Mesenchymal stem cell (in vitro differentiated cells and primary cell): ENCODE measurements at regions not wholly inside any gene's neighbourhood (a gene's known extent, or its start where the extent isn't known, plus 50 kb on each side); places are given as distances from the start of the nearest gene placed in this dataset.
A peak's percentile ranks its signal among the peaks of the same experiment; 100 is the strongest.

ENCODE experiments used
- DNase-seq: peaks from one replicate; pipeline ENCODE4 v3.0.0-alpha.2; 2013
- H2AFZ ChIP-seq: one replicate; pipeline ENCODE4 v1.6.1; 2013; ENCODE audit warnings: low read depth, mild to moderate bottlenecking, control low read depth, inconsistent platforms, low read length, moderate library complexity
- H2AK5ac ChIP-seq: 2 replicates; pipeline ENCODE4 v1.6.1; 2013; ENCODE audit warnings: low read length, moderate library complexity, mild to moderate bottlenecking, inconsistent platforms; ENCODE audit not compliant: severe bottlenecking
- H2BK120ac ChIP-seq: one replicate; pipeline ENCODE4 v1.6.1; 2013; ENCODE audit warnings: low read depth, mild to moderate bottlenecking, inconsistent platforms, low read length, moderate library complexity
- H2BK12ac ChIP-seq, 2 experiments: one replicate each; pipeline ENCODE4 v1.6.1; 2013; ENCODE audit warnings: inconsistent platforms in 2 of 2, low read length in 2 of 2, mild to moderate bottlenecking in 2 of 2, moderate library complexity in 2 of 2, control low read depth in 1 of 2
- H2BK15ac ChIP-seq: one replicate; pipeline ENCODE4 v1.6.1; 2013; ENCODE audit warnings: mild to moderate bottlenecking, low read depth, inconsistent platforms; ENCODE audit not compliant: poor library complexity, severe bottlenecking
- H2BK5ac ChIP-seq: 2 replicates; pipeline ENCODE4 v1.6.1; 2013; ENCODE audit warnings: low read depth, mild to moderate bottlenecking, low read length, control low read depth, inconsistent platforms; ENCODE audit not compliant: poor library complexity, severe bottlenecking
- H3K14ac ChIP-seq, 2 experiments: one replicate each; pipeline ENCODE4 v1.6.1; 2013; ENCODE audit warnings: inconsistent platforms in 2 of 2, low read length in 2 of 2, control low read depth in 1 of 2, mild to moderate bottlenecking in 1 of 2, moderate library complexity in 1 of 2
- H3K18ac ChIP-seq, 2 experiments: one replicate each; pipeline ENCODE4 v1.6.1; 2013; ENCODE audit warnings: inconsistent platforms in 2 of 2, low read length in 2 of 2, control low read depth in 1 of 2, low read depth in 1 of 2, mild to moderate bottlenecking in 1 of 2
- H3K23ac ChIP-seq, 2 experiments: one replicate each; pipeline ENCODE4 v1.6.1; 2013; ENCODE audit warnings: inconsistent platforms in 2 of 2, low read length in 2 of 2, mild to moderate bottlenecking in 2 of 2, moderate library complexity in 2 of 2, control low read depth in 1 of 2
- H3K27ac ChIP-seq: 2 replicates; pipeline ENCODE4 v1.5.1; 2013; ENCODE audit warnings: mild to moderate bottlenecking, moderate library complexity, low read length, control low read depth, inconsistent platforms; ENCODE audit not compliant: poor library complexity, severe bottlenecking
- H3K27me3 ChIP-seq, 2 experiments: 2 replicates each; pipeline versions ENCODE4 v1.6.1 to v1.7.0; 2013; ENCODE audit warnings: low read length in 2 of 2, mild to moderate bottlenecking in 2 of 2, moderate library complexity in 2 of 2, control low read depth in 1 of 2, inconsistent platforms in 1 of 2; ENCODE audit not compliant: control insufficient read depth in 1 of 2, insufficient read depth in 1 of 2
- H3K36me3 ChIP-seq, 2 experiments: 2 replicates each; pipeline versions ENCODE4 v1.6.1 to v1.7.0; 2013; ENCODE audit warnings: low read length in 2 of 2, control low read depth in 1 of 2, inconsistent platforms in 1 of 2, low read depth in 1 of 2, mild to moderate bottlenecking in 1 of 2; ENCODE audit not compliant: insufficient read depth in 2 of 2, control insufficient read depth in 1 of 2
- H3K4ac ChIP-seq, 2 experiments: one replicate each; pipeline ENCODE4 v1.6.1; 2013; ENCODE audit warnings: inconsistent platforms in 2 of 2, low read length in 2 of 2, mild to moderate bottlenecking in 2 of 2, moderate library complexity in 2 of 2, control low read depth in 1 of 2, low read depth in 1 of 2
- H3K4me1 ChIP-seq: 2 replicates; pipeline ENCODE4 v1.6.1; 2013; ENCODE audit warnings: low read depth, low read length, control low read depth; ENCODE audit not compliant: control insufficient read depth, insufficient read depth
- H3K4me2 ChIP-seq: 2 replicates; pipeline ENCODE4 v1.6.1; 2013; ENCODE audit warnings: low read length, mild to moderate bottlenecking, inconsistent platforms; ENCODE audit not compliant: poor library complexity, severe bottlenecking
- H3K4me3 ChIP-seq, 2 experiments: 2 replicates each; pipeline versions ENCODE4 v1.5.1 to v1.7.0; 2013; ENCODE audit warnings: low read length in 2 of 2, mild to moderate bottlenecking in 2 of 2, control low read depth in 1 of 2, low read depth in 1 of 2; ENCODE audit not compliant: insufficient read depth in 1 of 2
- H3K79me1 ChIP-seq: replicated peaks from 2 replicates; pipeline ENCODE4 v1.6.1; 2013; ENCODE audit warnings: mild to moderate bottlenecking, control low read depth, low read length, inconsistent platforms; ENCODE audit not compliant: poor library complexity, severe bottlenecking
- H3K9ac ChIP-seq: 2 replicates; pipeline ENCODE4 v1.7.0; 2013; ENCODE audit warnings: mild to moderate bottlenecking, low read length, moderate library complexity
- H3K9me3 ChIP-seq: 2 replicates; pipeline ENCODE4 v1.7.0; 2013; ENCODE audit warnings: mild to moderate bottlenecking, low read length; ENCODE audit not compliant: control insufficient read depth
- H4K8ac ChIP-seq: one replicate; pipeline ENCODE4 v1.6.1; 2013; ENCODE audit warnings: inconsistent platforms, mild to moderate bottlenecking, low read length, moderate library complexity
- H4K91ac ChIP-seq: one replicate; pipeline ENCODE4 v1.6.1; 2013; ENCODE audit warnings: mild to moderate bottlenecking, low read length, inconsistent platforms
- WGBS: methylation state at CpG from one replicate; pipeline ENCODE4 v1.1.7; 2013; ENCODE audit warnings: mixed read lengths; 5-methylcytosine and 5-hydroxymethylcytosine counted together

- H4K91ac ChIP-seq = no peak overlapping the region
- H3K27me3 ChIP-seq = peaks cover 0 to 7% of the 10 kb centered on the region in 2 experiments
- H3K18ac ChIP-seq = no peak overlapping the region
- no peak overlapping the region for H2AK5ac ChIP-seq
- H2BK12ac ChIP-seq = no peak overlapping the region
- H3K36me3 ChIP-seq = no peaks in the 10 kb centered on the region
- no peaks in the 10 kb centered on the region for H3K9me3 ChIP-seq
- H3K4me1 ChIP-seq = no peaks in the 10 kb centered on the region
- H3K27ac ChIP-seq = no peak overlapping the region
- no peak overlapping the region for H3K23ac ChIP-seq
- no peak overlapping the region for H4K8ac ChIP-seq
- no peak overlapping the region for H2BK5ac ChIP-seq
- H2BK120ac ChIP-seq = no peak overlapping the region
- no peak overlapping the region for H3K14ac ChIP-seq
- H3K9ac ChIP-seq = no peak overlapping the region
- no peak overlapping the region for H2BK15ac ChIP-seq
- no peak overlapping the region for H3K4me2 ChIP-seq
- H3K4ac ChIP-seq = no peak overlapping the region
- no CpG with 5 or more reads among the region's 2 CpGs for WGBS
- DNase-seq = no peak
- H3K79me1 ChIP-seq = no peaks in the 10 kb centered on the region
- H2AFZ ChIP-seq = no peak overlapping the region
- no peak overlapping the region for H3K4me3 ChIP-seq
These were observed 60.9 kb upstream of the RMDN2 start for GRCh38 chr2:37864217-37864616.

GRCh38 chr2:37865640-37866039 is 59.4 kb upstream of the RMDN2 start:
- 56% methylated on average over 5 of the region's 5 CpGs for WGBS

GRCh38 chr2:37866171-37866934 is 58.7 kb upstream of the RMDN2 start:
- Histone ChIP-seq H2BK5ac (no peak overlapping the region), H3K9ac (no peak overlapping the region), H3K27me3 (peaks cover 0 to 7% of the 10 kb centered on the region in 2 experiments), H3K23ac (no peak overlapping the region), H3K4ac (no peak overlapping the region), H2BK15ac (no peak overlapping the region), H2BK120ac (no peak overlapping the region), H3K4me2 (no peak overlapping the region), H3K27ac (no peak overlapping the region), H3K4me3 (no peak overlapping the region), H3K14ac (no peak overlapping the region), H2AFZ (no peak overlapping the region), H3K36me3 (no peaks in the 10 kb centered on the region), H2BK12ac (no peak overlapping the region), H3K18ac (no peak overlapping the region), H3K79me1 (no peaks in the 10 kb centered on the region), H4K91ac (no peak overlapping the region), H4K8ac (no peak overlapping the region), H3K4me1 (peaks cover 2% of the 10 kb centered on the region), H3K9me3 (no peaks in the 10 kb centered on the region), H2AK5ac (no peak overlapping the region)
- WGBS = 17% methylated on average over 4 of the region's 5 CpGs
- peak; percentile 59 for DNase-seq

More at GRCh38 chr2:37865640-37866039, 59.4 kb upstream of the RMDN2 start:
- H3K79me1 ChIP-seq = no peaks in the 10 kb centered on the region
- no peak overlapping the region for H3K9ac ChIP-seq
- H2AFZ ChIP-seq = no peak overlapping the region
- peak overlapping the region in 1 of 2 experiments; percentile 54 for H3K18ac ChIP-seq
- H2AK5ac ChIP-seq = no peak overlapping the region
- no peak overlapping the region for H2BK15ac ChIP-seq
- H2BK12ac ChIP-seq = peak overlapping the region in 1 of 2 experiments; percentile 66
- H3K4me1 ChIP-seq = no peaks in the 10 kb centered on the region
- H4K91ac ChIP-seq = no peak overlapping the region
- H3K4me3 ChIP-seq = no peak overlapping the region
- H3K27me3 ChIP-seq = peaks cover 0 to 7% of the 10 kb centered on the region in 2 experiments
- no peaks in the 10 kb centered on the region for H3K36me3 ChIP-seq
- H2BK120ac ChIP-seq = no peak overlapping the region
- no peak overlapping the region for H3K4ac ChIP-seq
- no peak overlapping the region for H2BK5ac ChIP-seq
- H3K14ac ChIP-seq = no peak overlapping the region
- no peak overlapping the region for H3K4me2 ChIP-seq
- DNase-seq = no peak
- H3K27ac ChIP-seq = no peak overlapping the region
- H3K9me3 ChIP-seq = no peaks in the 10 kb centered on the region
- H4K8ac ChIP-seq = no peak overlapping the region
- no peak overlapping the region for H3K23ac ChIP-seq

GRCh38 chr2:37867166-37867565 is 57.9 kb upstream of the RMDN2 start:
- no peak for DNase-seq
- Histone ChIP-seq H2BK15ac (no peak overlapping the region), H2AK5ac (no peak overlapping the region), H3K27ac (no peak overlapping the region), H3K4me1 (peaks cover 4% of the 10 kb centered on the region), H3K79me1 (no peaks in the 10 kb centered on the region), H3K14ac (no peak overlapping the region), H3K4me2 (no peak overlapping the region), H3K4me3 (no peak overlapping the region), H4K8ac (no peak overlapping the region), H3K36me3 (no peaks in the 10 kb centered on the region), H3K9ac (no peak overlapping the region), H3K4ac (no peak overlapping the region), H2AFZ (no peak overlapping the region), H2BK120ac (no peak overlapping the region), H3K9me3 (no peaks in the 10 kb centered on the region), H2BK12ac (no peak overlapping the region), H3K18ac (no peak overlapping the region), H2BK5ac (no peak overlapping the region), H3K23ac (no peak overlapping the region), H3K27me3 (peaks cover 0 to 7% of the 10 kb centered on the region in 2 experiments), H4K91ac (no peak overlapping the region)
- WGBS = 100% methylated on average over 1 of the region's 2 CpGs
